CD4-positive, alpha-beta T cell (primary cell): ENCODE measurements at regions not wholly inside any gene's neighbourhood (a gene's known extent, or its start where the extent isn't known, plus 50 kb on each side); places are given as distances from the start of the nearest gene placed in this dataset.
"Not testable (repeated sequence)": the region's sequence is repeated elsewhere in the genome, so short reads cannot be mapped to it uniquely, and the experiment has no call there.

Experiments
- ATAC-seq: fragments of 200-7000 bp; cut with Tn5 transposase; one replicate; pipeline ENCODE4 v1.10.0; 2022; ENCODE audit warnings: mild to moderate bottlenecking; ENCODE audit not compliant: poor library complexity
- CTCF ChIA-PET: fragments of 350-600 bp; sonication (Branson Sonifier 250); formaldehyde crosslinking; loops from one replicate; lab custom pipeline; 2021; ENCODE audit warnings: antibody characterized with exemption, inconsistent platforms; lab: Charles Lee
- POLR2A ChIA-PET: fragments of 350-600 bp; sonication (Branson Sonifier 250); formaldehyde crosslinking; loops from one replicate; lab custom pipeline; 2021; ENCODE audit warnings: antibody characterized with exemption, inconsistent platforms; lab: Charles Lee
- DNase-seq, 14 experiments: peaks; one replicate each; pipeline ENCODE4 v3.0.0-alpha.2; 2013 to 2020; ENCODE audit warnings: mixed read lengths in 2 of 14
- H3K27ac ChIP-seq, 2 donors: one replicate each; pipeline versions ENCODE4 v1.5.1 to v1.7.0; 2013; ENCODE audit warnings: low read length in 2 of 2, low read depth in 1 of 2, mild to moderate bottlenecking in 1 of 2
- H3K27me3 ChIP-seq, 2 experiments: 1 replicate in 1 of 2; 2 replicates in 1 of 2; pipeline versions ENCODE4 v1.6.1 to v1.7.0; 2013; ENCODE audit warnings: low read length in 2 of 2, control low read depth in 1 of 2, mild to moderate bottlenecking in 1 of 2, moderate library complexity in 1 of 2; ENCODE audit not compliant: insufficient read depth in 2 of 2, control insufficient read depth in 1 of 2
- H3K36me3 ChIP-seq: one replicate; pipeline ENCODE4 v1.6.1; 2013; ENCODE audit warnings: low read length, control low read depth; ENCODE audit not compliant: insufficient read depth
- H3K4me1 ChIP-seq: one replicate; pipeline ENCODE4 v1.6.1; 2013; ENCODE audit warnings: low read length, control low read depth; ENCODE audit not compliant: insufficient read depth
- H3K4me3 ChIP-seq: one replicate; pipeline ENCODE4 v1.5.1; 2013; ENCODE audit warnings: mild to moderate bottlenecking, low read length, moderate library complexity
- H3K9me3 ChIP-seq, 2 experiments: 1 replicate in 1 of 2; 2 replicates in 1 of 2; pipeline versions ENCODE4 v1.6.1 to v1.7.0; 2013; ENCODE audit warnings: low read length in 2 of 2, mild to moderate bottlenecking in 2 of 2, control low read depth in 1 of 2, moderate library complexity in 1 of 2; ENCODE audit not compliant: control insufficient read depth in 1 of 2, insufficient read depth in 1 of 2
- H3K27ac Mint-ChIP-seq: one replicate; pipeline ENCODE4 v1.8.0; 2020; ENCODE audit warnings: mixed read lengths
- H3K27me3 Mint-ChIP-seq: one replicate; pipeline ENCODE4 v1.8.0; 2021; ENCODE audit warnings: mixed read lengths
- H3K36me3 Mint-ChIP-seq: one replicate; pipeline ENCODE4 v1.8.0; 2021; ENCODE audit warnings: low read depth, mixed read lengths
- H3K4me1 Mint-ChIP-seq: one replicate; pipeline ENCODE4 v1.8.0; 2021; ENCODE audit warnings: low read depth, mixed read lengths
- H3K4me3 Mint-ChIP-seq: one replicate; pipeline ENCODE4 v1.8.0; 2020; ENCODE audit warnings: mild to moderate bottlenecking, mixed read lengths
- H3K9me3 Mint-ChIP-seq: one replicate; pipeline ENCODE4 v1.8.0; 2020; ENCODE audit warnings: mixed read lengths
- CTCF ChIP-seq: fragments of 200-600 bp; IDR thresholded peaks from one replicate; pipeline ENCODE4 v1.8.0; 2022; ENCODE audit warnings: antibody characterized with exemption, mild to moderate bottlenecking
- intact Hi-C, 2 experiments: fragments of 100-400 bp; cut with DNase I in 1 of 2; cut with micrococcal nuclease in 1 of 2; formaldehyde crosslinking; loops; one replicate each; pipeline versions ENCODE4 v1.15.1 to v1.9.0; 2023 to 2025; cut with DNase I, micrococcal nuclease

GRCh38 chr18:57942493-57942892 lies 101.5 kb upstream of the NEDD4L start:
- no peak overlapping the region for H3K27ac ChIP-seq
- TF ChIP-seq CTCF: no peak
- ATAC-seq (no peak), DNase-seq (no peak)
- Mint-ChIP-seq H3K36me3 (no peaks in the 10 kb centered on the region), H3K9me3 (no peaks in the 10 kb centered on the region), H3K4me1 (no peaks in the 10 kb centered on the region), H3K4me3 (no peak overlapping the region), H3K27me3 (peaks cover 44% of the 10 kb centered on the region), H3K27ac (no peak overlapping the region)
- H3K27me3 ChIP-seq: peaks cover 4 to 7% of the 10 kb centered on the region in 2 experiments
- ChIA-PET CTCF (no interaction called here), POLR2A (no interaction called here)
- intact Hi-C loops: no loop called here
- no peaks in the 10 kb centered on the region for H3K36me3 ChIP-seq
- H3K4me3 ChIP-seq: no peak overlapping the region
- no peaks in the 10 kb centered on the region for H3K4me1 ChIP-seq
- H3K9me3 ChIP-seq: no peaks in the 10 kb centered on the region

- no peak for DNase-seq
- ChIA-PET CTCF (no interaction called here), POLR2A (no interaction called here)
- Histone ChIP-seq H3K4me3 (no peak overlapping the region), H3K36me3 (no peaks in the 10 kb centered on the region), H3K9me3 (no peaks in the 10 kb centered on the region), H3K27me3 (peaks cover 4% of the 10 kb centered on the region in 2 experiments), H3K4me1 (no peaks in the 10 kb centered on the region), H3K27ac (no peak overlapping the region)
- Mint-ChIP-seq H3K9me3 (no peaks in the 10 kb centered on the region), H3K27ac (no peak overlapping the region), H3K36me3 (no peaks in the 10 kb centered on the region), H3K27me3 (peaks cover 49% of the 10 kb centered on the region), H3K4me1 (no peaks in the 10 kb centered on the region), H3K4me3 (no peak overlapping the region)
- intact Hi-C loops: no loop called here
- ATAC-seq: no peak
- TF ChIP-seq CTCF: no peak
Measured at GRCh38 chr18:57941841-57942489, 102.1 kb upstream of the NEDD4L start.

GRCh38 chr18:57940166-57940660 lies 103.8 kb upstream of the NEDD4L start:
- H3K4me1 Mint-ChIP-seq: no peaks in the 10 kb centered on the region
- Histone ChIP-seq H3K36me3 (no peaks in the 10 kb centered on the region), H3K27me3 (peaks cover 4% of the 10 kb centered on the region in 2 experiments), H3K9me3 (no peaks in the 10 kb centered on the region), H3K27ac (no peak overlapping the region), H3K4me3 (no peak overlapping the region), H3K4me1 (no peaks in the 10 kb centered on the region)
- TF ChIP-seq CTCF: no peak
- ChIA-PET POLR2A (no interaction called here), CTCF (no interaction called here)
- intact Hi-C loops: no loop called here
- H3K27me3 Mint-ChIP-seq: peaks cover 47% of the 10 kb centered on the region
- H3K36me3 Mint-ChIP-seq: no peaks in the 10 kb centered on the region
- no peak overlapping the region for H3K4me3 Mint-ChIP-seq
- ATAC-seq: no peak
- DNase-seq: no peak
- H3K27ac Mint-ChIP-seq: no peak overlapping the region
- H3K9me3 Mint-ChIP-seq: no peaks in the 10 kb centered on the region

- H3K9me3 ChIP-seq, H3K4me1 ChIP-seq, POLR2A ChIA-PET, ATAC-seq, DNase-seq, H3K36me3 Mint-ChIP-seq, H3K4me3 Mint-ChIP-seq, H3K4me3 ChIP-seq, H3K4me1 Mint-ChIP-seq, CTCF ChIA-PET, H3K27me3 ChIP-seq, H3K27ac ChIP-seq, H3K27ac Mint-ChIP-seq, H3K9me3 Mint-ChIP-seq, H3K36me3 ChIP-seq, intact Hi-C loops: not testable (repeated sequence)
- H3K27me3 Mint-ChIP-seq: peaks cover 14% of the 10 kb centered on the region
Measured at GRCh38 chr18:57934375-57934774, 109.7 kb upstream of the NEDD4L start.
